Stomach (tissue), 8 donors: ENCODE measurements at regions not wholly inside any gene's neighbourhood (a gene's known extent, or its start where the extent isn't known, plus 50 kb on each side); places are given as distances from the start of the nearest gene placed in this dataset.

Source experiments
- DNase-seq, 2 donors: peaks; one replicate each; pipeline versions ENCODE4 v3.0.0 to v3.0.0-alpha.2; 2013 to 2019
- H3K27ac ChIP-seq, 5 donors: fragments of 200-600 bp in 4 of 5; sonication (generic) in 4 of 5; one replicate each; pipeline ENCODE4 v1.5.1; 2013 to 2019; ENCODE audit warnings: mild to moderate bottlenecking in 1 of 5, moderate library complexity in 1 of 5
- H3K27me3 ChIP-seq, 3 donors: fragments of 200-600 bp; sonication (generic); one replicate each; pipeline ENCODE4 v1.5.1; 2017 to 2019; ENCODE audit warnings: mixed run types in 1 of 3
- H3K36me3 ChIP-seq, 4 donors: fragments of 200-600 bp; sonication (generic); 1 replicate in 3 of 4; 2 replicates in 1 of 4; pipeline ENCODE4 v1.5.1; 2016 to 2019
- H3K4me1 ChIP-seq, 4 donors: fragments of 200-600 bp; sonication (generic); one replicate each; pipeline ENCODE4 v1.5.1; 2016 to 2019
- H3K4me3 ChIP-seq, 4 donors: fragments of 200-600 bp; sonication (generic) in 3 of 4; one replicate each; pipeline ENCODE4 v1.5.1; 2016 to 2019; ENCODE audit warnings: mild to moderate bottlenecking in 1 of 4
- H3K9me3 ChIP-seq, 4 donors: fragments of 200-600 bp; sonication (generic); one replicate each; pipeline ENCODE4 v1.5.1; 2016 to 2019
- EP300 ChIP-seq: sonication (generic); formaldehyde crosslinking; IDR thresholded peaks from one replicate; pipeline ENCODE4 v1.6.1; 2017; ENCODE audit warnings: antibody characterized with exemption
- POLR2A ChIP-seq, 4 donors: fragments of 450-650 bp; IDR thresholded peaks; one replicate each; pipeline ENCODE4 v1.6.1; 2016; ENCODE audit warnings: antibody characterized with exemption in 4 of 4, control low read depth in 2 of 4, mild to moderate bottlenecking in 1 of 4, moderate library complexity in 1 of 4
- POLR2AphosphoS5 ChIP-seq, 3 donors: sonication (generic); formaldehyde crosslinking; IDR thresholded peaks; one replicate each; pipeline ENCODE4 v1.6.1; 2016; ENCODE audit warnings: antibody characterized with exemption in 3 of 3
- WGBS, 5 donors: extraction: QIAGEN DNeasy Blood & Tissue Kit in 3 of 5; methylation state at CpG; one replicate each; pipeline versions ENCODE4 v1.1.5 to v1.1.7; 2013 to 2018; 5-methylcytosine and 5-hydroxymethylcytosine counted together
- intact Hi-C: fragments of 100-400 bp; cut with DNase I; formaldehyde crosslinking; loops from one replicate; pipeline ENCODE4 v1.15.1; 2023; ENCODE audit warnings: low total_unique reads
- TF ChIP-seq, protein P1 (sequence below), 7 experiments: fragments of 450-650 bp in 4 of 7; fragments of 200-600 bp in 3 of 7; sonication (generic) in 3 of 7; IDR thresholded peaks; one replicate each; pipeline ENCODE4 v1.5.1; 2016 to 2019; ENCODE audit warnings: antibody characterized with exemption in 7 of 7, control low read depth in 2 of 7, mild to moderate bottlenecking in 1 of 7
- donor health status: healthy with polysubstance abuse.
- donor health status: Bipolar disorder and iron deficiency.
- donor health status: healthy.

GRCh38 chr6:1244941-1245340 lies 67.0 kb upstream of the FOXQ1 start:
- 80 to 87% (median 82%) methylated on average over 16 of the region's 16 CpGs for WGBS, 5 donors
- intact Hi-C loops, result no loop called here

GRCh38 chr6:1244278-1244677 lies 67.6 kb upstream of the FOXQ1 start:
- 79 to 95% (median 93%) methylated on average over 5 of the region's 5 CpGs for WGBS, 5 donors
- no peak for DNase-seq
- Histone ChIP-seq H3K4me1 (peaks cover 0 to 23% (median 9%) of the 10 kb centered on the region in 4 donors), H3K9me3 (no peaks in the 10 kb centered on the region), H3K27ac (no peak overlapping the region), H3K4me3 (no peak overlapping the region), H3K36me3 (no peaks in the 10 kb centered on the region), H3K27me3 (no peaks in the 10 kb centered on the region)
- TF ChIP-seq POLR2AphosphoS5 (IDR thresholded peaks at IDR 0.05) (no peak), POLR2A (IDR thresholded peaks at IDR 0.05) (no peak), EP300 (no peak)
- TF ChIP-seq, protein P1, sequence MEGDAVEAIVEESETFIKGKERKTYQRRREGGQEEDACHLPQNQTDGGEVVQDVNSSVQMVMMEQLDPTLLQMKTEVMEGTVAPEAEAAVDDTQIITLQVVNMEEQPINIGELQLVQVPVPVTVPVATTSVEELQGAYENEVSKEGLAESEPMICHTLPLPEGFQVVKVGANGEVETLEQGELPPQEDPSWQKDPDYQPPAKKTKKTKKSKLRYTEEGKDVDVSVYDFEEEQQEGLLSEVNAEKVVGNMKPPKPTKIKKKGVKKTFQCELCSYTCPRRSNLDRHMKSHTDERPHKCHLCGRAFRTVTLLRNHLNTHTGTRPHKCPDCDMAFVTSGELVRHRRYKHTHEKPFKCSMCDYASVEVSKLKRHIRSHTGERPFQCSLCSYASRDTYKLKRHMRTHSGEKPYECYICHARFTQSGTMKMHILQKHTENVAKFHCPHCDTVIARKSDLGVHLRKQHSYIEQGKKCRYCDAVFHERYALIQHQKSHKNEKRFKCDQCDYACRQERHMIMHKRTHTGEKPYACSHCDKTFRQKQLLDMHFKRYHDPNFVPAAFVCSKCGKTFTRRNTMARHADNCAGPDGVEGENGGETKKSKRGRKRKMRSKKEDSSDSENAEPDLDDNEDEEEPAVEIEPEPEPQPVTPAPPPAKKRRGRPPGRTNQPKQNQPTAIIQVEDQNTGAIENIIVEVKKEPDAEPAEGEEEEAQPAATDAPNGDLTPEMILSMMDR (IDR thresholded peaks at IDR 0.05), result no peak
- intact Hi-C loops, result no loop called here

More at GRCh38 chr6:1244941-1245340, 67.0 kb upstream of the FOXQ1 start:
- no peak for DNase-seq
- TF ChIP-seq POLR2AphosphoS5 (IDR thresholded peaks at IDR 0.05), result no peak
- TF ChIP-seq, protein P1 (IDR thresholded peaks at IDR 0.05), result no peak
- no peak for TF ChIP-seq POLR2A (IDR thresholded peaks at IDR 0.05)
- TF ChIP-seq EP300, result no peak
- no peaks in the 10 kb centered on the region for H3K9me3 ChIP-seq
- no peaks in the 10 kb centered on the region for H3K36me3 ChIP-seq
- H3K27me3 ChIP-seq, result no peaks in the 10 kb centered on the region
- H3K4me3 ChIP-seq, result no peak overlapping the region
- H3K4me1 ChIP-seq, result peaks cover 0 to 20% (median 9%) of the 10 kb centered on the region in 4 donors
- no peak overlapping the region for H3K27ac ChIP-seq

DNA sequence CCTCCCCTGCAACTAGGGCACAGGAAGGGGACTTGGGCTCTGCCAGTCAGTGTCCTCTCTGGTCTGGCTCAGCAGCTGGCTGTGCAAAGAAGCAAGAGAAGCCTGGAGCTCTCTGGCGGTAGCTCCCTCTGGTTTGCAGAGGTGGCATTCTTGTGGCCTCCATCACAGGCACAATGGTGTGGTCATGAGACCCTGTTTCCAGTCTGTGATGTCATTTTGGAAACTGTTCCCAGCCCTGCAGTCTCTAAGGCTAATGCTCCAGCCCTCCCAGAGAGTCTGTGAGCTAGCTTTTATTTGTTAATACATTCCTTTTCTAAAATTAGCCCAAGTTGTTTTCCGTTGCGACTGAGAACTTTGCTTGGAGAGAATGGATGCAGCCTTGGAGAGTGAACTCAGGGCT lies 69.5 kb upstream of the FOXQ1 start:
- no peaks in the 10 kb centered on the region for H3K36me3 ChIP-seq

DNA sequence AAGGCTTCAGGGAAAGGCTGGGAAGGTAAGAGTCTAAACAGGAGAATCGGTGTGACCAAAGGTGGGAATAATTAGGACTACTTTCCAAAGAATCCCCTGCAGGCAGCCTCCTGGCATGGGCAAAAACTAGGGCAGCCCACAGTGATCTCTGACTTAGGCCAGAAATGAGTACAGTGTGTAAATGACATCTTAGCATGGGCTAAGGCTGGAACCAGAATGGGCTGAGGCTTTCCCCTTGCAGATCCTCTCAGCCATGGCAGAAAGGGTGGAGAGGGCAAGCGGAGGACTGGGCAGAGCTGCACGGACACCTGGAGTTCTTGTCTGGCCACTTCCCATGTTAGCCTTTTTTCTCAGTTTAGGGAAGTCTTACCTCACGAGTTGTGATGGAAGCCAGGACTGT lies 69.9 kb upstream of the FOXQ1 start:
- no peak for TF ChIP-seq POLR2AphosphoS5 (IDR thresholded peaks at IDR 0.05)
- no peak for TF ChIP-seq EP300
- TF ChIP-seq POLR2A (IDR thresholded peaks at IDR 0.05), result no peak
- TF ChIP-seq, protein P1 (IDR thresholded peaks at IDR 0.05), result no peak
- peak overlapping the region in 2 of 5 donors; percentile 34 to 38 for H3K27ac ChIP-seq

More for the DNA sequence above, 69.5 kb upstream of the FOXQ1 start:
- peak in 1 of 2 donors; percentile 50 for DNase-seq
- no peak for TF ChIP-seq POLR2A (IDR thresholded peaks at IDR 0.05)
- TF ChIP-seq POLR2AphosphoS5 (IDR thresholded peaks at IDR 0.05), result no peak
- TF ChIP-seq, protein P1 (IDR thresholded peaks at IDR 0.05), result no peak
- TF ChIP-seq EP300, result no peak
- Histone ChIP-seq H3K27me3 (no peaks in the 10 kb centered on the region), H3K4me3 (no peak overlapping the region), H3K27ac (peak overlapping the region in 2 of 5 donors; percentile 34 to 38), H3K9me3 (no peaks in the 10 kb centered on the region), H3K4me1 (peaks cover 0 to 23% (median 9%) of the 10 kb centered on the region in 4 donors)
- WGBS, 5 donors, result 36 to 63% (median 43%) methylated on average over 3 of the region's 3 CpGs
- intact Hi-C loops, result no loop called here

More for the DNA sequence above, 69.9 kb upstream of the FOXQ1 start:
- 69 to 86% (median 77%) methylated on average over 2 to 4 of the region's 4 CpGs for WGBS, 5 donors
- DNase-seq, result no peak
- Histone ChIP-seq H3K36me3 (no peaks in the 10 kb centered on the region), H3K4me3 (no peak overlapping the region), H3K4me1 (peaks cover 0 to 23% (median 9%) of the 10 kb centered on the region in 4 donors), H3K27me3 (no peaks in the 10 kb centered on the region), H3K9me3 (no peaks in the 10 kb centered on the region)
- intact Hi-C loops, result no loop called here
